ENCODE measurements at regions not wholly inside any gene's neighbourhood (a gene's known extent, or its start where the extent isn't known, plus 50 kb on each side); places are given as distances from the start of the nearest gene placed in this dataset.

GRCh38 chr9:83125671-83126070 is 62.7 kb upstream of the RASEF start:
- TF ChIP-seq TCF12 (IDR thresholded peaks at IDR 0.05; ENCODE audit: low read depth) (no peak), REST (IDR thresholded peaks at IDR 0.05; ENCODE audit: low read depth) (no peak), RAD21 (IDR thresholded peaks at IDR 0.05; ENCODE audit: low read depth) (no peak), NFIC (IDR thresholded peaks at IDR 0.05) (no peak), EGR1 (IDR thresholded peaks at IDR 0.05) (no peak), FOXM1 (IDR thresholded peaks at IDR 0.05; ENCODE audit: borderline replicate concordance, low read depth) (no peak), CEBPB (IDR thresholded peaks at IDR 0.05) (no peak), EP300 (IDR thresholded peaks at IDR 0.05; ENCODE audit: borderline replicate concordance) (no peak), USF1 (IDR thresholded peaks at IDR 0.05) (no peak), YY1 (IDR thresholded peaks at IDR 0.05; ENCODE audit: low read depth) (no peak), TEAD4 (IDR thresholded peaks at IDR 0.05) (no peak), MAX (IDR thresholded peaks at IDR 0.05) (no peak), TAF1 (IDR thresholded peaks at IDR 0.05; ENCODE audit: low read depth) (no peak)

GRCh38 chr9:83119873-83120272 is 56.9 kb upstream of the RASEF start:
- TF ChIP-seq TAF1 (IDR thresholded peaks at IDR 0.05; ENCODE audit: low read depth), result no peak
- no peak for TF ChIP-seq EP300 (IDR thresholded peaks at IDR 0.05; ENCODE audit: borderline replicate concordance)
- TF ChIP-seq USF1 (IDR thresholded peaks at IDR 0.05), result no peak
- no peak for TF ChIP-seq CREB1 (IDR thresholded peaks at IDR 0.05; ENCODE audit: low read depth)
- TF ChIP-seq YY1 (IDR thresholded peaks at IDR 0.05; ENCODE audit: low read depth), result no peak
- no peak for TF ChIP-seq FOXM1 (IDR thresholded peaks at IDR 0.05; ENCODE audit: borderline replicate concordance, low read depth)
- TF ChIP-seq ZBTB7A (IDR thresholded peaks at IDR 0.05; ENCODE audit: low read depth), result no peak
- TF ChIP-seq TEAD4 (IDR thresholded peaks at IDR 0.05), result no peak
- TF ChIP-seq EGR1 (IDR thresholded peaks at IDR 0.05), result no peak
- TF ChIP-seq TCF12 (IDR thresholded peaks at IDR 0.05; ENCODE audit: low read depth), result no peak
- no peak for TF ChIP-seq REST (IDR thresholded peaks at IDR 0.05; ENCODE audit: low read depth)

GRCh38 chr9:83116026-83116425 is 53.1 kb upstream of the RASEF start:
- TF ChIP-seq EGR1 (IDR thresholded peaks at IDR 0.05) (no peak), TCF12 (IDR thresholded peaks at IDR 0.05; ENCODE audit: low read depth) (no peak), MAX (IDR thresholded peaks at IDR 0.05) (no peak), CREB1 (IDR thresholded peaks at IDR 0.05; ENCODE audit: low read depth) (no peak), TAF1 (IDR thresholded peaks at IDR 0.05; ENCODE audit: low read depth) (no peak), RAD21 (IDR thresholded peaks at IDR 0.05; ENCODE audit: low read depth) (no peak), FOXM1 (IDR thresholded peaks at IDR 0.05; ENCODE audit: borderline replicate concordance, low read depth) (no peak), CEBPB (IDR thresholded peaks at IDR 0.05) (no peak), YY1 (IDR thresholded peaks at IDR 0.05; ENCODE audit: low read depth) (no peak), ZBTB7A (IDR thresholded peaks at IDR 0.05; ENCODE audit: low read depth) (no peak), EP300 (IDR thresholded peaks at IDR 0.05; ENCODE audit: borderline replicate concordance) (no peak), USF1 (IDR thresholded peaks at IDR 0.05) (no peak), NFIC (IDR thresholded peaks at IDR 0.05) (no peak), REST (IDR thresholded peaks at IDR 0.05; ENCODE audit: low read depth) (no peak), TEAD4 (IDR thresholded peaks at IDR 0.05) (no peak)
